ENCODE measurements at regions not wholly inside any gene's neighbourhood (a gene's known extent, or its start where the extent isn't known, plus 50 kb on each side); places are given as distances from the start of the nearest gene placed in this dataset.
A peak's percentile ranks its signal among the peaks of the same experiment; 100 is the strongest.

- ChIA-PET POLR2A (no interaction called here), CTCF (no interaction called here)
- Mint-ChIP-seq H3K27ac (no peak overlapping the region), H3K27me3 (ENCODE audit: low read depth) (no peaks in the 10 kb centered on the region), H3K4me1 (peaks cover 11% of the 10 kb centered on the region), H3K36me3 (peaks cover 16% of the 10 kb centered on the region), H3K4me3 (no peak overlapping the region), H3K9me3 (peaks cover 21% of the 10 kb centered on the region)
- DNase-seq (ENCODE audit: low spot score) (no peak), ATAC-seq (no peak)
- no peak for TF ChIP-seq PRRX2 (CRISPR knock-in tag; IDR thresholded peaks at IDR 0.05)
- TF ChIP-seq PREB (CRISPR knock-in tag; IDR thresholded peaks at IDR 0.05; ENCODE audit: borderline replicate concordance), result no peak
- no peak for TF ChIP-seq CBFB (CRISPR knock-in tag; IDR thresholded peaks at IDR 0.05; ENCODE audit: low read depth)
- TF ChIP-seq HMGA2 (CRISPR knock-in tag; IDR thresholded peaks at IDR 0.05), result no peak
- no peak for TF ChIP-seq KAT7 (CRISPR knock-in tag; IDR thresholded peaks at IDR 0.05; ENCODE audit: borderline replicate concordance)
- no peak for TF ChIP-seq ATF2 (CRISPR knock-in tag; IDR thresholded peaks at IDR 0.05; ENCODE audit: borderline replicate concordance, low read depth)
- no peak for TF ChIP-seq USF2 (CRISPR knock-in tag; IDR thresholded peaks at IDR 0.05)
- no peak for TF ChIP-seq NFATC4 (CRISPR knock-in tag; IDR thresholded peaks at IDR 0.05)
- no peak for TF ChIP-seq NFE2L1 (CRISPR knock-in tag; IDR thresholded peaks at IDR 0.05)
- TF ChIP-seq NR3C1 (CRISPR knock-in tag; conservative IDR thresholded peaks at IDR 0.05; ENCODE audit: low read depth), result no peak
- no peak for TF ChIP-seq CREM (CRISPR knock-in tag; IDR thresholded peaks at IDR 0.05)
- no peak for TF ChIP-seq SP1 (CRISPR knock-in tag; conservative IDR thresholded peaks at IDR 0.05)
- no peak for TF ChIP-seq GRHL2 (CRISPR knock-in tag; IDR thresholded peaks at IDR 0.05; ENCODE audit: insufficient replicate concordance, severe bottlenecking)
- TF ChIP-seq CREB1 (CRISPR knock-in tag; IDR thresholded peaks at IDR 0.05), result no peak
- no peak for TF ChIP-seq SMAD4 (CRISPR knock-in tag; IDR thresholded peaks at IDR 0.05)
- TF ChIP-seq ESRRA (CRISPR knock-in tag; IDR thresholded peaks at IDR 0.05; ENCODE audit: borderline replicate concordance), result no peak
Measured at GRCh38 chr6:82013561-82014530, 233.7 kb downstream of the IBTK start.

- ATAC-seq, result peak; percentile 94
- Mint-ChIP-seq H3K36me3 (peaks cover 30% of the 10 kb centered on the region), H3K27me3 (ENCODE audit: low read depth) (no peaks in the 10 kb centered on the region), H3K27ac (no peak overlapping the region), H3K4me1 (peaks cover 3% of the 10 kb centered on the region; the same call in 1 of the 2 replicates), H3K9me3 (peaks cover 42% of the 10 kb centered on the region), H3K4me3 (no peak overlapping the region)
- no peak for TF ChIP-seq ATF3 (CRISPR knock-in tag; conservative IDR thresholded peaks at IDR 0.05)
- TF ChIP-seq AR (CRISPR knock-in tag; IDR thresholded peaks at IDR 0.05), result no peak
- no peak for TF ChIP-seq SMAD4 (CRISPR knock-in tag; IDR thresholded peaks at IDR 0.05)
- no peak for TF ChIP-seq RORB (CRISPR knock-in tag; IDR thresholded peaks at IDR 0.05)
- no peak for TF ChIP-seq FOXK1 (CRISPR knock-in tag; IDR thresholded peaks at IDR 0.05)
- no peak for TF ChIP-seq FOXP1 (CRISPR knock-in tag; IDR thresholded peaks at IDR 0.05; ENCODE audit: borderline replicate concordance)
- 0 out of 2 replicates have a peak, but pooled peaks have one; percentile 50 for TF ChIP-seq GTF2I (CRISPR knock-in tag; conservative IDR thresholded peaks at IDR 0.05)
- TF ChIP-seq CTCF (IDR thresholded peaks at IDR 0.05), result peak; percentile 58
- DNase-seq (ENCODE audit: low spot score), result peak; percentile 17
- ChIA-PET POLR2A (no interaction called here), CTCF (interaction anchor here (0.6 to 1.7 kb wide), 8 partner anchors 11 to 271 kb away, joined by 3 to 7 read pairs (median 4); partner anchors contain the start of gene TENT5A)
Measured at GRCh38 chr6:82006027-82006738, 241.4 kb downstream of the IBTK start.

All from WTC11 (cell line).